ENCODE measurements at regions not wholly inside any gene's neighbourhood (a gene's known extent, or its start where the extent isn't known, plus 50 kb on each side); places are given as distances from the start of the nearest gene placed in this dataset.

GRCh38 chr3:162780313-162780712 lies 1283.7 kb downstream of the OTOL1 start:
- TF ChIP-seq PAX8 (IDR thresholded peaks at IDR 0.05) (no peak), YBX1 (IDR thresholded peaks at IDR 0.05) (no peak)
- ChIA-PET RAD21 (ENCODE audit: unreplicated experiment) (no interaction called here), POLR2A (no interaction called here), CTCF (no interaction called here), SMC1A (ENCODE audit: uncharacterized antibody, unreplicated experiment) (interaction anchor here (0.9 to 1.1 kb wide), 2 partner anchors 15 to 20 kb away, joined by 3 read pairs; no protein-coding TSS in a partner anchor)
- ATAC-seq = no peak
- H3K4me1 ChIP-seq (ENCODE audit: control insufficient read depth, insufficient read depth, low read length) = no peaks in the 10 kb centered on the region
- intact Hi-C loops (cut with micrococcal nuclease; ENCODE audit: unreplicated experiment) = no loop called here
- FAIRE-seq = no peak
- no peak overlapping the region for H3K4me2 ChIP-seq (ENCODE audit: control insufficient read depth, insufficient read depth)
- H3K36me3 ChIP-seq (ENCODE audit: control insufficient read depth in 2 of 2, insufficient read depth in 2 of 2, low read length in 1 of 2) = no peaks in the 10 kb centered on the region
- no peaks in the 10 kb centered on the region for H3K9me3 ChIP-seq (replicated peaks; ENCODE audit: control insufficient read depth, insufficient read depth, low read length)
- no peak overlapping the region for H3K9ac ChIP-seq (ENCODE audit: control insufficient read depth, insufficient read depth, low read length)
- H3K79me2 ChIP-seq (ENCODE audit: control insufficient read depth, insufficient read depth, low read length) = no peaks in the 10 kb centered on the region
- no TSS peak for BruUV-seq (replicated peaks)
- in situ Hi-C loops (cut with MboI) = loop anchor here (25.0 kb wide), 1 partner anchor 132 kb away; no protein-coding TSS in a partner anchor
- no peaks in the 10 kb centered on the region for H4K20me1 ChIP-seq (ENCODE audit: control insufficient read depth, insufficient read depth)
- no peak overlapping the region for H2AFZ ChIP-seq (ENCODE audit: control insufficient read depth, low read depth, low read length)
- no peaks in the 10 kb centered on the region for H3K27me3 ChIP-seq (replicated peaks in 1 of 2; ENCODE audit: control insufficient read depth in 2 of 2, insufficient read depth in 2 of 2, low read length in 1 of 2)
- H3K4me3 ChIP-seq = no peak overlapping the region
- DNase-seq (ENCODE audit: low read depth, low spot score) = no peak
- H3K27ac ChIP-seq (ENCODE audit: control insufficient read depth, insufficient read depth) = no peak overlapping the region

- DNase-seq (ENCODE audit: low read depth, low spot score) (no peak), FAIRE-seq (no peak), ATAC-seq (no peak)
- no peaks in the 10 kb centered on the region for H3K36me3 ChIP-seq (ENCODE audit: control insufficient read depth in 2 of 2, insufficient read depth in 2 of 2, low read length in 1 of 2)
- no peaks in the 10 kb centered on the region for H4K20me1 ChIP-seq (ENCODE audit: control insufficient read depth, insufficient read depth)
- BruUV-seq (replicated peaks) = no TSS peak
- no peak overlapping the region for H3K27ac ChIP-seq (ENCODE audit: control insufficient read depth, insufficient read depth)
- POLR2A ChIA-PET = no interaction called here
- no peaks in the 10 kb centered on the region for H3K79me2 ChIP-seq (ENCODE audit: control insufficient read depth, insufficient read depth, low read length)
- no peak overlapping the region for H3K4me3 ChIP-seq
- H3K9me3 ChIP-seq (replicated peaks; ENCODE audit: control insufficient read depth, insufficient read depth, low read length) = no peaks in the 10 kb centered on the region
- no peak overlapping the region for H3K4me2 ChIP-seq (ENCODE audit: control insufficient read depth, insufficient read depth)
- H3K27me3 ChIP-seq (replicated peaks in 1 of 2; ENCODE audit: control insufficient read depth in 2 of 2, insufficient read depth in 2 of 2, low read length in 1 of 2) = no peaks in the 10 kb centered on the region
- CTCF ChIA-PET = no interaction called here
- no peak overlapping the region for H3K9ac ChIP-seq (ENCODE audit: control insufficient read depth, insufficient read depth, low read length)
- RAD21 ChIA-PET (ENCODE audit: unreplicated experiment) = no interaction called here
- intact Hi-C loops (cut with micrococcal nuclease; ENCODE audit: unreplicated experiment) = loop anchor here (10.0 kb wide), 1 partner anchor 45 kb away; no protein-coding TSS in a partner anchor
- SMC1A ChIA-PET (ENCODE audit: uncharacterized antibody, unreplicated experiment) = no interaction called here
- H2AFZ ChIP-seq (ENCODE audit: control insufficient read depth, low read depth, low read length) = no peak overlapping the region
- in situ Hi-C loops (cut with MboI) = loop anchor here (25.0 kb wide), 1 partner anchor 112 kb away; no protein-coding TSS in a partner anchor
- WGBS (ENCODE audit: insufficient coverage, insufficient replicate concordance, low lambda C conversion rate, missing lambda C conversion rate) = 42% methylated on average over 2 of the region's 2 CpGs
- no peaks in the 10 kb centered on the region for H3K4me1 ChIP-seq (ENCODE audit: control insufficient read depth, insufficient read depth, low read length)
- TF ChIP-seq NRF1 (conservative IDR thresholded peaks at IDR 0.05; ENCODE audit: low read depth, low read length) = no peak
- TF ChIP-seq ZNF687 (IDR thresholded peaks at IDR 0.05) = no peak
- no peak for TF ChIP-seq ZBTB4 (CRISPR knock-in tag; IDR thresholded peaks at IDR 0.05)
- no peak for TF ChIP-seq ZBTB11 (CRISPR knock-in tag; IDR thresholded peaks at IDR 0.05)
Observed at GRCh38 chr3:162799910-162800309, 1303.3 kb downstream of the OTOL1 start.
